Inflammatory macrophage treated with lipopolysaccharide for 1 hour (primary cell): ENCODE measurements at regions not wholly inside any gene's neighbourhood (a gene's known extent, or its start where the extent isn't known, plus 50 kb on each side); places are given as distances from the start of the nearest gene placed in this dataset.

Source experiments
- DNase-seq, 2 donors: peaks; one replicate each; pipeline ENCODE4 v3.0.0-alpha.2; 2020 to 2022

GRCh38 chr20:60974022-60974421 is 278.0 kb upstream of the CDH4 start:
- DNase-seq, result no peak

DNA sequence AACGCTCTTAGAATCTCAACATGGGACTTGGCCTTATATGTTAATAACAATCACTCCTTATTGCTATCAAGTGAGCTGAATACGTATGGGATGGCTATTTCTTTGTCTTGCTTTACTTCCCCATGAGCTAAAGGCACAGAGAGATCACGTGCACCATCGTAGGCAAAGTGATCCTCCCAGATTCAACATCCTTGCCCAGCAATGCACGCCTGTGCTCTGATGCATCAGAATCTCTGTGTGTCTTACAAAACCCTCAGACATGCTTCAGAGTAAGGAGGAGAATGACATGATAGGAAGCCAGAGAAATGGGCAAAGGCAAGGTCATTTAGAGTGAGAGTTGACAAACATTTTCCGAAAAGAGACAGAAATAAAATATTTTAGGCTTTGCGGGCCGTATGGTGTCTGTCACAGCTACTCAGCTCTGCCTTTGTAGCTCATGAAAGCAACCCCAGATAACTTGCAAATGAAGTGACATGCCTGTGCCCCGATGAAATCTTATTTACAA is 277.6 kb upstream of the CDH4 start:
- no peak for DNase-seq

GRCh38 chr20:60976139-60976538 is 275.9 kb upstream of the CDH4 start:
- DNase-seq, result no peak

GRCh38 chr20:60976913-60977312 is 275.1 kb upstream of the CDH4 start:
- no peak for DNase-seq

- no peak for DNase-seq
These were observed 274.2 kb upstream of the CDH4 start for GRCh38 chr20:60977901-60978300.

DNA sequence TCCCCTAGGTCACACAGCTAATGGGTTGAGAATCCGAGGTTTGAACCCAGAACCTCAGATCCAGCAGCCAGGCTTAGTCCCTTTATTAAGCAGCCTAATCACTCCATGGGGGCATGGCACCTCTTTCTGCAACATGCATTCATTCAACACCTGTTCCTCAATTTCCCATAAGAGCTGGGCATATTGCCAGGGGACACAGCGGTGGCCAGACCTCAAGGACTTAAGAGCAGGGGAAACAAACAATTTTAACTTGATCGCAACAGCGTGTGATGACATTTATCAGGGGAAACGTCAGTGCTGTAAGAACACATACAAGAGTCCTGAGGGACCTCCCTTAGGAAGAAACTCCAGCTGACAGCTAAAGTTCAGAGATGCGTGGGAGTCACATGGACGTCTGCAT is 267.4 kb upstream of the CDH4 start:
- no peak for DNase-seq

DNA sequence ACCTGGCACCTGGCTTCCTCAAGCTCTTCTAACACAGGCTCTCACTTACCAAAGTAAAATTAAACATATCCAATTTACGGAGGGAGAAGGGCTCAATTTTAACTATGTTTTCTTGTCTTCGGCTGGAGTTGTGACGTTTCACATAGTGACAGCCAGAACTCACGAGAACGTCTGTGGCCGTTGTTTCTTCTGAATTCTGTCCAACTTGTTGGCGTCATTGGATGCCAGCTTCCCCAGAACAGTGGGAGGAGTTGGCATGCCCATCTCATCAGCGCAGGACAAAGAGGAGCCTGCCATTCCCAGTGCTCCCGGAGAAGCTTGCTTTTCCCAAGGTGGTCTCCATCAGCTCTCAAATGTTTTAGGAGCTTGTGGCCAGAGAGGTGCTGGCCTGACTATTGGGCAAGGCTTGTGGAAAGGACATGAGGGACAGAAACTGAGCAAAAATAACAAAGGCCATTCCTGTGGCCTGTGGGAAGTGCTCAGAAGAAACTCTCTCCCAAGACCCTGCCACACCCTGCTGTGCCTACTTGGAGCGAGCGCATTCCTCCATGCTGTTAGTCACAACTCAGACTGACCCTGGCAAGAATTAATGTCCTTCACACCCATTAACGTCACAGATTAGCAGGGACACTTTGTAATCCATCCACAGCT is 265.4 kb upstream of the CDH4 start:
- no peak for DNase-seq

DNA sequence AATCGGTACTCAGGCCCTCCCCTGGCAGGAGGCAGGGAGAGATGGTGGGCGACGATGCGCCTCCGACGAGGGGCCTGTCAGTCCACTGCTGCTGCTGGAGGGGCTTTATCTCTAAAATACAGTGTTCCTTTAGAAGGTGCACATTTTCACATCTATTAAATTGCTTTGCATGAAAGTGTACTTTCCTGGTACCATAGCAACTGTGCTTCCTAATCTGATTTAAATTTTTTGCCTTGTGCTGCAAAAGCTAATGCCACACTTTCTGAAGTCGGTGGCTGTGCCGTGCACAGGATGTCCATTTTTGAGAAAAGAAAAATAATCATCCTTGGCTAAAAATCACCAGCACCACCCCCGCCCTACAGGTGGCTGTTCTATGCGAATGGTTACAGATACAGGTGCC is 262.0 kb upstream of the CDH4 start:
- no peak for DNase-seq

DNA sequence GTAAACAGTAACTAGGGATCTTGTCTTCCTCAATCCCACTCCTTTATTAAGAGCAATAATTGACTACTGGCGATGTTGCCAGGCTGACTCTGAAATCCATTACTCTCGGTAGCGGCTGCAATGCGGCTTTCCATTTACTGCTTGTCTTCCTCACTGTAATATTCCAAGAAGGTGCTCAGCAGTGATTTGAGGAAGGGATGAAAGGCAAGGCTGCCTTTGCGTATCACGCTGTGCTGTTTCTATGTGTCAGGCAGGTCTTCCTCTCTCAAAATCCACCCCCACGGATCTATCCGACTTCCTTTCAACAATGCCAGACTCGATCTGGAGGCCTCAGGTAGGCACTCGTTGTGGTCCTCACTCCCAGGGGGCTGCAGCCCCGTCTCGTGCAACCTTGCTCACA is 261.4 kb upstream of the CDH4 start:
- no peak for DNase-seq

DNA sequence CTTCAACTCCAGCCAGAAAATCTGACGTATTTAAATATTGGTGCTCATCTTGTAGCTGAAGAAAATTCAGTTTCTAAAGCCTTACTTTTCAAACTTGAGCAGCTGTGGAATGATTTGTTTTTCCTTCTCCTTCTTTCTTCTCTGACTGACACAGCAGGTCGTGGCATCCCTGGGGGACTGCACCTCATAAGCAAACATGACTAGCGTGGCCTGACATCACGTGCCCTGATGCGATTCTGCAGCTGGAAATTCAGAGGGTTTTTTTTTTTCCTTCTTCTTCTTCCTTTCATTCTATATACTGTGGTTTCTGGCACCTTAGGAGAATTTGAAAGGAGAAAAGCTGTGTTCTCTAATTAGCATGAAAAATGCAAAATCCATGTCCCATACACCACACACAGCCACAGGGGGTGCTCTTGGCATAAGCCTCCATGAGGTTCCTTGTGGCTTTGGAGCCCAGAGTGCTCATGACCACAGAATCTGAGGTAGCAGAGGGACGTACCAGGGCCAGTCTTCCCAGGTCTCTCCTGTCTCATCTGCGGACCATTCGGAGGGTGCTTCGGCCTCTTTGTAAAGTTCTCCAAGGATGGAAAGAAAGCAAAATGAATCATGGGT is 258.5 kb upstream of the CDH4 start:
- no peak for DNase-seq

DNA sequence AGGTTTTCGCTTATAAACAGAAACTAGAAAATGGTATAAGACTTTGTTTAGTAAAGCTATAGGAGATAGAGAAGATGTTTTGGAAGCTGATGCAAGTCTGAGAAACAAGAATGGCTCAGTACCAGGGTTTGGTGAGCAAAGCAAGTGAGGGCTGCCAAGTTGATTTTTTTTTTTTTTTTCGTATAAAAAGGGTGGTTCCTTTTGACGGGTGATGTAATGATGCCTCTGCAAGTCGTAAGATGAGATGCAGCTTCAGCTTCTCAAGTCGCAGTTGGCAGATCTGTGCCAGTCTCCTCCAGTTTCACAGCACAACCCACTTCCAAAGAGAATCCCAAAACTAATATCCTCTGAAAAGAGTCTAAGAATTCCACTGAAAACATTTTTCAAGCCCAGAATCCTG is 252.8 kb upstream of the CDH4 start:
- DNase-seq, result no peak

GRCh38 chr20:61002090-61002489 is 250.0 kb upstream of the CDH4 start:
- DNase-seq, result no peak

GRCh38 chr20:61014491-61014890 is 237.6 kb upstream of the CDH4 start:
- no peak for DNase-seq

DNA sequence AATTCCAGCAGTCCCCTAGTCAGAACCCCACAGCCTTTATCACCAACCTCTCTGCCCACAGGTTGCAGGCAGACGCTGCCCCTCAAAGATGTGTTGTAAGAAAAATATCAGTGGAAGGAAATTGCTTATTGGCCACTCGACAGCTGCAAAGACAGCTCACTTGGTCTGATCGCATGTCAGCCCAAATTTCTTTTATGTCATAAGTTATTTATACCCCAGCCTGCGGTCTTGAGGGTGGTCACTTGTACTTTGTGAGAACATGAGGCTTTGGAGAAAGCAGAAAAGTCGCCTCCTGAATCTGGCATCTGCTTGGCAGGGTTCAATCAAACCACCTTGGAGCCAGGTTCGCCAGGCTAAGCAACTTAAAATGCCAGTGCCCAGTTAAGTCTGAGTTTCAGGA is 236.5 kb upstream of the CDH4 start:
- no peak for DNase-seq

- no peak for DNase-seq
These were observed 232.7 kb upstream of the CDH4 start for GRCh38 chr20:61019322-61019721.

GRCh38 chr20:61023612-61024011 is 228.4 kb upstream of the CDH4 start:
- DNase-seq, result no peak

- DNase-seq, result no peak
These were observed 227.7 kb upstream of the CDH4 start for GRCh38 chr20:61024390-61024789.

GRCh38 chr20:61025536-61025935 is 226.5 kb upstream of the CDH4 start:
- DNase-seq, result no peak

DNA sequence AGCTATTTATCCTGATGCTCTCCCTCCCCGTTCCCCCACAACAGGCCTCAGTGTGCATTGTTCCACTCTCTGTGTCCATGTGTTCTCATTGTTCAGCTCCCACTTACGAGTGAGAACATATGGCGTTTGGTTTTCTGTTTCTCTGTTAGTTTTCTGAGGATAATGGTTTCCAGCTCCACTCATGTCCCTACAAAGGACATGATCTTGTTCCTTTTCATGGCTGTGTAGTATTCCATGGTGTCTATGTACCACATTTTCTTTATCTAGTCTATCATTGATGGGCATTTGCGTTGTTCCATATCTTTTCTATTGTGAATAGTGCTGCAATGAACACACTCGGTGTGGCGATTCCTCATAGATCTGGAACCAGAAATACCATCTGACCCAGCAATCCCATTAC is 225.9 kb upstream of the CDH4 start:
- no peak for DNase-seq

- DNase-seq, result no peak
These were observed 225.3 kb upstream of the CDH4 start for GRCh38 chr20:61026731-61027130.

GRCh38 chr20:61027218-61027617 is 224.8 kb upstream of the CDH4 start:
- no peak for DNase-seq

- no peak for DNase-seq
These were observed 221.9 kb upstream of the CDH4 start for GRCh38 chr20:61030130-61030529.

- no peak for DNase-seq
These were observed 220.8 kb upstream of the CDH4 start for GRCh38 chr20:61031101-61031830.

- DNase-seq, result no peak
These were observed 214.6 kb upstream of the CDH4 start for GRCh38 chr20:61037498-61037897.
